ENCODE measurements at regions not wholly inside any gene's neighbourhood (a gene's known extent, or its start where the extent isn't known, plus 50 kb on each side); places are given as distances from the start of the nearest gene placed in this dataset.
"Not testable (repeated sequence)": the region's sequence is repeated elsewhere in the genome, so short reads cannot be mapped to it uniquely, and the experiment has no call there.

DNA sequence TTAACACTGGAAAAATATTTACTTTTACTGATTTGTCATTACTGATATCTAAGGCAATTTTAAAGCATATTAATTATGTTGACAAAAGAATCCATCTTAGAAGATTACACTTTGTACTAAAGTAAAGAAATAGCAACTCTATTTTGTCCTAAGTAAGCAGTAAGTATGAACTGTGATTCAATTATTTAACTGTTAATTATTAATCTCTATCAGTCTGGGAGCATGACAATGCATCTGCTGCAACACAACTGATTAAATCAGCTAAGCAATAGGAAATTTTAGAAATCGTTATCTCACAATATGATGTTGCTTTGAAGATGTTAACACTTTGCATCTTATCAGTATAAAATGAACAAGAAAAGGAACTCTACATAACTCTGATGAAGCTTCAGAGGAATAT lies 172.3 kb downstream of the DPY19L2 start:
- TF ChIP-seq CTCF (IDR thresholded peaks at IDR 0.05) (no peak), POLR2A (IDR thresholded peaks at IDR 0.05) (no peak)
- 65 to 77% (median 75%) methylated on average over 1 of the region's 1 CpG for WGBS, 4 donors
- ATAC-seq (no peak), DNase-seq (no peak)
- Histone ChIP-seq H3K27me3 (no peaks in the 10 kb centered on the region), H3K36me3 (no peaks in the 10 kb centered on the region), H3K9me3 (peaks cover 0 to 13% (median 0%) of the 10 kb centered on the region in 12 donors), H3K27ac (no peak overlapping the region), H3K4me1 (no peaks in the 10 kb centered on the region), H3K4me3 (no peak overlapping the region)
- intact Hi-C loops (cut with DNase I): no loop called here

GRCh38 chr12:63493357-63493756 lies 174.9 kb downstream of the DPY19L2 start:
- 51 to 78% (median 70%) methylated on average over 4 of the region's 4 CpGs for WGBS, 4 donors
- H3K4me1 ChIP-seq; ATAC-seq; H3K27me3 ChIP-seq; DNase-seq; H3K27ac ChIP-seq; H3K4me3 ChIP-seq; intact Hi-C loops (cut with DNase I); H3K36me3 ChIP-seq: not testable (repeated sequence)
- peaks cover 0 to 21% (median 2%) of the 10 kb centered on the region in 12 donors for H3K9me3 ChIP-seq

- 54 to 68% (median 57%) methylated on average over 2 of the region's 2 CpGs for WGBS, 4 donors
- ATAC-seq (no peak), DNase-seq (no peak)
- no peaks in the 10 kb centered on the region for H3K36me3 ChIP-seq
- H3K27ac ChIP-seq: no peak overlapping the region
- intact Hi-C loops (cut with DNase I): no loop called here
- no peak overlapping the region for H3K4me3 ChIP-seq
- H3K4me1 ChIP-seq: no peaks in the 10 kb centered on the region
- TF ChIP-seq POLR2A (IDR thresholded peaks at IDR 0.05) (no peak), CTCF (IDR thresholded peaks at IDR 0.05) (no peak)
- no peaks in the 10 kb centered on the region for H3K9me3 ChIP-seq
- no peaks in the 10 kb centered on the region for H3K27me3 ChIP-seq
Observed at GRCh38 chr12:63480186-63480585, 188.1 kb downstream of the DPY19L2 start.

DNA sequence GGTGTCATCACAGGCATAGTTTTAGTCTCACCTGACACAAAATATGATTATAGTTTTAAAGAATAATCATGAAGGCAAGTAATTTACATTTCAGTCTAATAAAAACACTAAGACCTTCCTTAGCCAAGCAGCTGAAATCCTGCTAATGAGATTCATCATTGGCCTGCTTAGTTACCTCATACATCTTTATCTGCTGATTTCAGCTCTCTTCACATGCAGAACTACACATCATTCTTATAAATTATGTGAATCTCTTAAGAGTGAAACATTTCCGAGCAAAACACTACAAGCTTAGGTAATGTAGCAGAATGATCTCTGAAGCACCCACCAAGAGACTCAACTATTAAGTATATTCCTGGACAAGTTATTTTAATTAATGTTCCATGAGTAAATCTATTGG lies 198.1 kb downstream of the DPY19L2 start:
- H3K4me3 ChIP-seq: no peak overlapping the region
- intact Hi-C loops (cut with DNase I): no loop called here
- H3K4me1 ChIP-seq: no peaks in the 10 kb centered on the region
- no peaks in the 10 kb centered on the region for H3K27me3 ChIP-seq
- H3K27ac ChIP-seq: no peak overlapping the region
- TF ChIP-seq CTCF (IDR thresholded peaks at IDR 0.05): no peak
- no peak for TF ChIP-seq POLR2A (IDR thresholded peaks at IDR 0.05)
- WGBS, 4 donors: 83 to 95% (median 91%) methylated on average over 1 of the region's 1 CpG
- no peaks in the 10 kb centered on the region for H3K36me3 ChIP-seq
- no peak for DNase-seq
- peaks cover 0 to 11% (median 0%) of the 10 kb centered on the region in 12 donors for H3K9me3 ChIP-seq
- no peak for ATAC-seq

DNA sequence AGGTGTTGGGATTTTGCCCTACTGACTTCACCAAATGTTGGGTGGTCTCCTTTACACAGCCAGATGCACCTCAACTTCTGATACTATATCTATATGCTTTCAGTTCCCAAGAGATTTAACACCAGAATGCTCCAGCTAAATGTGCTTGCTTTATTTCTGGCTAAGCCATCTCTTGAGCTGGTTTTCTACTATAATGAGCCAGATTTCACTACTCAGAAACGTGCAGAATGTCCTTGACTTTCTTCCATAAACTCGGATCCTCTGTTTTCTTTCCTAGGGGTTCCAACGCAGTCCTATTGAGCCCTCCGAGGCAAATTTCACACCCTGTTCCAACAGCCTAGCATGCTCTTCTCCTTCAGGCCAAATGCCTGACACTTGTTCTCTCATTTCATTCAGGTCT lies 200.3 kb downstream of the DPY19L2 start:
- WGBS, 4 donors: 55 to 65% (median 63%) methylated on average over 4 of the region's 4 CpGs
- Histone ChIP-seq H3K4me1 (no peaks in the 10 kb centered on the region), H3K36me3 (no peaks in the 10 kb centered on the region), H3K27me3 (no peaks in the 10 kb centered on the region), H3K4me3 (no peak overlapping the region), H3K27ac (no peak overlapping the region), H3K9me3 (peaks cover 0 to 20% (median 0%) of the 10 kb centered on the region in 12 donors)
- TF ChIP-seq POLR2A (IDR thresholded peaks at IDR 0.05): no peak
- TF ChIP-seq CTCF (IDR thresholded peaks at IDR 0.05): no peak
- ATAC-seq (no peak), DNase-seq (no peak)
- intact Hi-C loops (cut with DNase I): no loop called here
